Hindlimb muscle (tissue), 1 donor: ENCODE measurements at regions not wholly inside any gene's neighbourhood (a gene's known extent, or its start where the extent isn't known, plus 50 kb on each side); places are given as distances from the start of the nearest gene placed in this dataset.
"Not testable (repeated sequence)": the region's sequence is repeated elsewhere in the genome, so short reads cannot be mapped to it uniquely, and the experiment has no call there.

Experiments used
- DNase-seq: peaks from one replicate; pipeline ENCODE4 v3.0.0-alpha.2; 2013

DNA sequence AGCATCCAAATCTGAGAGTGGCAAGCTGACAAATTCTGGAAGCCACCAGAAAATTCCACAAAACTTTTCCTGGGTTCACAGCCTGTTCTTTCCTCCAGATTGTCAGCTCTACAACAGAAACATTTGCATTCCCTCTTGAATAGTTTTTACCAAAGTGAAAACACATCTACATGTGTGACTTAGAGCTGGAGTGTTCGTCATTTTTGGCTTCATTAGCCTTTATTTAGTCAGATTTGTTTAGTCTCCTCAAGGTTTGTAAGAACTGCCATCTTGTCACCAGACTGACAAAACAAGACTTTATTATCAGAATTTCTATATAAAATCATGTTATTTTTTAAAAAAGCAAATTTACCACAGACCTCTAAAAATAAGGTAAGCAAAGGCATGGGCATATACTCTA lies 347.3 kb downstream of the TRIM36 start:
- no peak for DNase-seq

DNA sequence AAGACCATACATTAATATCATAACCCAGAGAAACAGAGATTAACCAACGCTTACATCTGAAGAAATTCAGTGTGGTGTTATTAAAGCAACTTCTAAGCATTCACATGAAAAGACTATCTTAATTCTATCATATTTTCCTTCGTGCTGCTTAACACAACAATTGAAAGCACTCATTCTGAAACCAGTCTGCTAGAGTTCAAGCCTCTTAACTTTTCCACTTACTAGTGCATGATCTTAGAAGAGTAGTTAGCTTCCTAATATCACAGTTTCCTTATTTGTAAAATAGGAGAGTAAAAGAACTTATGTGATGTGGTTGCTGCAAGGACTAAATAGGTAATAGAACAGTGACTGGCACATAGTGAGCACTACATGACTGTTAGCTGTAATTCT lies 379.3 kb downstream of the TRIM36 start:
- DNase-seq = no peak

DNA sequence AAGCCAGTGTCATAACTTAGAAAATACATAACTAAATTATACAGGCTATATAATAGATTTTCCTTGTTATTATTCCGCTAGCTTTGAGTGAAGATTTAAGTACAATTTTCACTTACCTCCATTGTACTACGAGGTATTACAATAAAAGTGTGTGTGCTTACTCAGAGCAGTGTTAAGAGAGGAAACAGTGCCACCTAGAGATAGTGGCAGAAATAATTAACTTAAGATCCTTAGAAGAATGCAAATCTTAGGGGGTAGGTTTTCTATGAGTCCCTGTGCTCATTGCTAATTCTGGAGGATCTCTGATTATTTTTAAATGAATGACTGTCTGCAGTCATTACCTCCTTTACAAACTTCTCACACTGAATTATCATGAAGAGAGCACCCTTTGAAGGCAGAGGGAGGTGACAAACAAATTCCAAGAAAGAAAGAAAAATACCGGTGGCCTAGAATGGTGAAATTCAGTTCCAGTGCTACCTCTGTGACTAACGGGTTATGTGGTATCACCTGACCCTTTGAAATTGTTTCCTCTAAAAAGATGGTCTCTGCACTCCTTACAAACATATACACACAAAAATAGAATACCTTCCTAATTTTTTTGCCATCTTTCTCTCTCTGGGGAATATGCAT lies 379.8 kb downstream of the TRIM36 start:
- DNase-seq = peak; percentile 15

DNA sequence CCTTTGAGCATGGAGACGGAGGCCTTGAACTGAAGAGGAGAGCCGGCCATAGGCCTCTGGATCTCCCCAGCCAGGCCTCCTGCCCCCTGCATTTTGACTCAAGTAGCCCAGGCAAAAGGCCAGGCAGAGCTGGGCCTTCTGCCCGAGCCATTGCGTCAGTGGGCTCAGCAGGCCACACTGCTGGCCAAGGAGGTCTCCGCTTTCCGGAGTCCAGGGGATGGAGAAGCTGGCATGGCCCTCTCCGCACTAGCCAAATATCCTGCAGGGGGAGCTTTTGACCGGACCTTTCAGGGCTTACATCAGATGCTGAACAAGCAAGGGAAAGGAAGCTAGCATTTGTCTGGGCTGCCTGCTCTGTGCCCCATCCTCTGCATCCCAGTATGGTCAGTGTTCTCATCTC lies 386.8 kb downstream of the TRIM36 start:
- peak; percentile 59 for DNase-seq

DNA sequence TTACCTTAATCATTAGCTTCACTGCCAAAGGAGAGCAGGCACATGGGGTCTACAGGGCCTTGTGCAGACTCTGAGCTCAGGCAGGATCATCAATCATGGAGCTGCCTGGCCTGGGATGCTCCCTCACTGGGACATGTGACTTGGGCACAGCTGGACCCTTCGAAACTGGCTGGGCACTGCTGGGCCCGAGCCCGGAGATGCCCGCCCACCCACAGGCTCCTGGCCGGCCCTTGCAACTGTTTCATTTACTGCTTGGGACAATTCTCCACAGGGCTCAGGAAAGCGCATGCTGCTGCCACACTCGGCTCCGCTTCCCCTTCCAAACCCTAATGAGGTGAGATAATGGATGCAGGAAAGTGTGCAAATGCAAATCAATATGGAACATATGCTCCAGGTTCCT lies 387.5 kb downstream of the TRIM36 start:
- peak; percentile 10 for DNase-seq

DNA sequence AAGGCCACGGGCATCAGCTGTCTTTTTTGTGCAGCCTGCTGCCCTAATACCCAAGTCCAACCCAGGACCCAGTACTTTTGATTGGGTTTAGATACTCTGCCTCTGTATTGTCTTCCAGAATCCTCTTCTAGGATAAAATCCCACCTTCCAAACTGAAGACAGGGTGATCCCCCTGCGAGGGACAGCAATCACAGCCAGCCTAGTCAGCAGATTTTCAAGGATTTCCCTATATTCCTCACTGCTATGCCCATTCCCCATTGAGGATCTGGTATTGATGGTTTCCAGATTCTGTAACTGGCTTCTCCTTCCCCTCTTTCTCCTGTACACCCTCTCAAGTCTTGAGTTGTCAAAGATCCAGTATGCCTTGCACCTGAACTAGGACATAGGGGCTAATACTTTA lies 389.4 kb downstream of the TRIM36 start:
- DNase-seq = no peak

DNA sequence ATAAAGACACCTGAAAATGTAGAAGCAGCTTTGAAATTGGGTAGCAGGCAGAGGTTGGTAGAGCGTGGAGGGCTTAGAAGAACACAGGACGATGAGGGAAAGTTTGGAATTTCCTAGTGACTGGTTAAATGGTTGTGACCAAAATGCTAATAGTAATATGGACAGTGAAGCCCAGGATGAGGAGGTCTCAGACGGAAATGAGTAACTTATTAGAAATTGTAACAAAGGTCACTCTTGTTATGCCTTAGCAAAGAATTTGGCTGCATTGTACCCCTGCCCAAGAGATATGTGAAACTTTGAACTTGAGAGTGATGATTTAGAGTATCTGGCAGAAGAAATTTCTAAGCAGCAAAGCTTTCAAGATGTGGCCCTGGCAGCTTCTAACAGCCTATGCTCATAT lies 382.5 kb downstream of the KCNN2 start:
- no peak for DNase-seq

DNA sequence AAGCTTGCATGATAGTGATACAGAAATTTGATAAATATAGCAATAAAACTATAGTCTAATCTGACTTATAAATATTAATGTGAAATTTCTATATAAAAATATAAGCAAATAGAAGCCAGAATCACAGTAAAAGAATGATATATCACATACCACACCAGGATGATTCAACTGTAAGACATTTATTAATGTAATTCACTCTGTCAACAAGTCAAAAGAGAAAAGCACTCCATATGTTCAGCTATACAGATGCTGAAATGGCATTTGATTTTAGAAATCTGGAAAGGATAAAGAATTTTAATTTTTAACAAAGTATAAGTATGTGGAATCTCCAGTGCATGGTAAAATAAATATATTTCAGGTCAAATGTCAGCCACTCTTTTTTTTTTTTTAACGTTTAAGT lies 372.4 kb downstream of the KCNN2 start:
- DNase-seq = no peak

DNA sequence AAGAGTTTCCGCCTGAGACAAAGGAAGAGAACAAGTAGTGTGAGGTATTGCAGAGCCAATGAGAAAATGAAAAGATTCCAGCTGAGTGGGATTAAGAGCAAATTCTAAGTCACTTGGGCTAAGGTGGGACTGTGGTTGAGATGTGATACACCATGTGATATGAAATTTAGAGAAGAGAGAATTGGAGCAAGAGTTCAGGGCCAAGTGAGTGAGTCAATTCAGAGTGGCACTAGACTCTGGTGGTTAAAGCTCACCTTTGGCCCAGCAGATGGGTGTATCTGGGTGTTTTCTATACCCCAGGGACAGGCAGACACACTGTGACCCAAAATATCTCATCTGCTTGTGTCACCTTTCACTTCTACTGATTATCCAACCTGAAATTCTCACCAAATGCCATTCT lies 368.1 kb downstream of the KCNN2 start:
- no peak for DNase-seq

DNA sequence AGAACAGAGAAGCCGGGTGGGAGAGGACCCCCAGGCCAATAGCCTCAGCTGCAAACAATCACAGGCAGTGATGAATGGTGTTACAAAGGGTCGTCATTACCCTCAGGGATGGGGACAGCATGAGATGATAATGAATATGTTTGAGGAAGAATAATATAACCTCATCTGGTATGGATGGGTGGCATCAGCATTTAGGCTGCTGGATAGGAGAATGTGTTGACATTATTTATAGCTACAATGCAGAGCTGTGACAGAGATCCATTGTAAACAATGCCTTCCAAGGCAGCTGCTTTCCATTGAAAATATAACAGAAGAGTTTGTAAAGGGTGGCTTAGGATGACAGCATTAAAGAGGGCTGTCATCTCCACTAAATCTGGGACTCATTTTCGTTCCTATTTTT lies 365.5 kb downstream of the KCNN2 start:
- no peak for DNase-seq

DNA sequence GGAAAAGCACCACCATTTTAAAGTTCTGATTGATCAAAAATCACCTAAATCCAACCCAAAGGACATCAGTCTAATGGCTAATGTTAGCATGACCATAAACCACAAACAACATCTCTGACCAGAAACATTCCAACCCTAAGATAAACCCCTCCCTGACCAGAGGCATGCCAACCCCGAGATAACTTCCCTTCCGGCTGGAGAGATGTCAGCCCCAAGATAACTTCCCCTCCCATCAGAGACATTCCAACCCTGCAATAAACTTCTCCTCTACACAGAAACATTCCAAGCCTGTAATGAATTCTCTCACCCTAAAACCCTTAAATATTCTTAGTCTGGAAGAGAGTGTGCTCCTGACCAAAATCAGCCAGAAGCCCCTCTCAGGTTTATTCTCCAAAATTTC lies 364.3 kb downstream of the KCNN2 start:
- no peak for DNase-seq

DNA sequence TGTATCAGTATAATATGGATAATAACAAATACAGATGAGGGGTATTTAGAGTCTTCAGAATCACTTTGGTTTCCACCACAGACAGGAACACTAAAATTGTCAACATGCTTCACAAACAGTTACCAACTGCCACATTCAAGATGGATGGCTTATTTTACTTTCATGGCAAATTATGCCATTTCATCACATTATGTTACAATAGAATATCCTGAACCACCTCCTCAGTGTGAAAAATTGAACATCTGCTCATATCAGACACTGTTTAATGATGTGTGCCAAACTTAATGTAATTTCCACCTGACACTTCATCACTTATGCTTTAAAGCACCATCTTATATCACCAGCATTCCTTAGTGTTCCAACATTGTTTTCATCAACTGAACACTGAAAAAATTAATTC lies 357.4 kb downstream of the KCNN2 start:
- DNase-seq = no peak

DNA sequence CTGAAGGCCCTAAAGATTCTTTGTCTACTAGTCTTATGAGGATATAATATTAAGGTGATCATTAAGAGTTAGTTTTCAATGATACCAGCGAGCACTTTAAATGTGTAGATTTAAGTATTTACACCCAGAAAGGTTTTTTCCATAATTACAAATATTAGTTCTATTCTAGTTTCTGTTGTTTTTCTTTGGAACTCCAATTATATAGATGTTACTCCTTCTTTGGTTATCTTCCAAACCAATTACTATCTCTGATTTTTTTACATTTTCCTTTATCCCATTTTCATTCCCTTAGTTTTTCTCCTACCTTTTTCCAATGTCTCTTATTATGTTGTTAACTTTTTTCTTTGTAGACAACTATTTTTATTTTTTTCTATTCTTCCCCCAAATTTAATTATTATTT lies 355.1 kb downstream of the KCNN2 start:
- DNase-seq = no peak

DNA sequence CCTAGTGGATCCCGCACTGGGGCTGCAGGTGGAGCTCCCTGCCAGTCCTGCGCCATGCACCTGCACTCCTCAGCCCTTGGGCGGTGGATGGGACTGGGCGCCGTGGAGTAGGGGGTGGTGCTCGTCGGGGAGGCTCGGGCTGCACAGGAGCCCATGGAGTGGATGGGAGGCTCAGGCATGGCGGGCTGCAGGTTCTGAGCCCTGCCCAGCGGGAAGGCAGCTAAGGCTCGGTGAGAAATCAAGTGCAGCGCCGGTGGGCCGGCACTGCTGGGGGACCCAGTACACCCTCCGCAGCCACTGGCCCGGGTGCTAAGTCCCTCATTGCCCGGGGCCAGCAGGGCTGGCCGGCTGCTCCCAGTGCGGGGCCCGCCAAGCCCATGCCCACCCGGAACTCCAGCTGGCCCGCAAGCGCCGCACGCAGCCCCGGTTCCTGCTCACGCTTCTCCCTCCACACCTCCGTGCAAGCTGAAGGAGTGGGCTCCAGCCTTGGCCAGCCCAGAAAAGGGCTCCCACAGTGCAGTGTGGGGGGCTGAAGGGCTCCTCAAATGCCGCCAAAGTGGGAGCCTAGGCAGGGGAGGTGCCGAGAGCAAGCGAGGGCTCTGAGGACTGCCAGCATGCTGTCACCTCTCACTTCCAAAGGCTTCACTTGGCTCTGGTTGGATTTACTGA lies 342.5 kb downstream of the KCNN2 start:
- DNase-seq = not testable (repeated sequence)

DNA sequence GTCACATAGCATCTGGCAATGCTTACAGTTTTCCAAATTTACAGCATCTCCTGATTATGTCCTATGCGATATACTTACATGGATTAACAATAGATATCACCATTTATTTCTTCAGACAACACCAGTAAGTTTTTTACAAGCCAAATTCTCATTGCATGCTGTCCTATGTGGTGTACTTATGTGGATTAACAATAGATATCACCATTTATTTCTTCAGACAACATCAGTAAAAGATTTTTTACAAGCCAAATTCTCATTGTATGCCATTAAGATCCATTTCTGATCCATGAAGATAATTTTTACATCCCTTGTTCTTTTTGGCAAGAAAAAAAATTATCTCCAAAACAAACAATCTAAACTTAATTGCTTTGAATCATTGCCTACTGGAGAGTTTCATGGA lies 340.9 kb downstream of the KCNN2 start:
- DNase-seq = no peak

DNA sequence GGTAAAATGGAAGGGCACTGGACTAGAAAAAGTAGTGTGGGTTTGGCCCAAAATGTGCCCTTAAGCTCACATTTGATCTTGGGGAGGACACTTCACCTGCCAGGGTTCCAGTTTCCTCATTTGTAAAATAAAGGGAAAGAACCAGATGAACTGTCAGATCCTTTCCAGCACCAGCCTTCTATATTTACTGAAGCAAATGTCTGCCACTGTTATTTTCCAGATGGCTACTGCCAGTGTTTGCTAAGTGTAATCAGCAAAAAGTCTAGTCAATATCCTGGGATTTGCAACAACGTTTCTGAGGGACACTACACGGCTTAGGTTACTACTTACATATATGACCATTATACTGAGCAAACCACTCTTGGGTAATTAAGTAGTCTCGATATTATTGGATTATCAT lies 340.3 kb downstream of the KCNN2 start:
- DNase-seq = no peak

DNA sequence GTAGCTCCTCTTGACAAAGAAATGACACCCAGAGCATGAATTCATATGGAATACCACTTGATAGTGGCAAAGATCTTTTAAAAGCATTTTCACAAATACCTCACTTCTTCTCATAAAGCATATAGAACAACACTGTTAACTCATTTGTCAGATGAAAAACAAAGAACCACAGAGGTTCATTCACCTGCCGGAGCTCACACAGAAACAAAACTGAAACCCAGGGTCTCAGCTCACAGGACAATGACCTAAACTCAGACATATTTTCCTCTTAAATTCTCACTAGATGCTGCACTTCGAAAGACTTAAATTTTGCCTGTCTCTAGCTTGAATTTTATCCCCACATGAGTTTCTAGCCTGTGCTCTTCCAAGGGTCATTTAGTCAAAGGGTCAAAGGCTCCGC lies 339.0 kb downstream of the KCNN2 start:
- DNase-seq = no peak

DNA sequence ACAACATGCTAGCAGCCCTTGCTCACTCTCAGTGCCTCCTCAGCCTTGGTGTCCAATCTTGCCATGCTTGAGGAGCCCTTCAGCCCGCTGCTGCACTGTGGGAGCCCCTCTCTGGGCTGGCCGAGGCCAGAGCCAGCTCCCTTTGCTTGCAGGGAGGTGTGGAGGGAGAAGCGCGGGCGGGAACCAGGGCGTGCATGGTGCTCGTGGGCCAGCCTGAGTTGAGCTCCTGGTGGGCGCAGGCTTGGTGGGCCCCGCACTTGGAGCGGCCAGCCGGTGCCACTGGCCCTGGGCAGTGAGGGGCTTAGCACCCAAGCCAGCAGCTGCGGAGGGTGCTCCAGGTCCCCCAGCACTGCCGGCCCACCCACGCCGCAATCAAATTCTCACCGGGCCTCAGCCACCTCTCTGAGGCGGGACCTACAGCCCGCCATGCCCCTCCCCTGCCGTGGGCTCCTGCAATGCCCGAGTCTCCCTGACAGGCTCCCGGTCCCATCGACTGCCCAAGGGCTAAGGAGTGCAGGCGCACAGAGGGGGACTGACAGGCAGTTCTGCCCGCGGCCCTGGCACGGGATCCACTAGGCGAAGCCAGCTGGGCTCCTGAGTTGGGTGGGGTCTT lies 333.5 kb downstream of the KCNN2 start:
- no peak for DNase-seq

DNA sequence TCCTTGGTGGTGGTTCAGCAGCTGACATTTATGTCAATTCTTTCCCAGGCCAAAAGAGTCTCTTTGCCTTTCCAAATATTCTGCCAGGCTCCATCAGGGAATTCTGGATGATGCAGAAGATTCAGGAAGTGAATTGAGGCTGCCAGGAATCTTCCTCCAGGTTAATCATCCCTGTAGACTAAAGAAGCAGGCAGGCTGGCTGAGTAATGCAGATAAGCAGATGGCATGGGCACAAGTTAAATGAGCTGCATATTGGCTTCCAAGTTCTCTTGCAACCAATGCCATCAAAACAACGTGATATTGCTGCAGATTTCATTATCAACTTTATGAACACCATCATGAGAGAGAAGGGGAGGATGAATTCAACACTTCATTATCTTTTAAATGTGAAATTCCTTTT lies 324.5 kb downstream of the KCNN2 start:
- DNase-seq = no peak

DNA sequence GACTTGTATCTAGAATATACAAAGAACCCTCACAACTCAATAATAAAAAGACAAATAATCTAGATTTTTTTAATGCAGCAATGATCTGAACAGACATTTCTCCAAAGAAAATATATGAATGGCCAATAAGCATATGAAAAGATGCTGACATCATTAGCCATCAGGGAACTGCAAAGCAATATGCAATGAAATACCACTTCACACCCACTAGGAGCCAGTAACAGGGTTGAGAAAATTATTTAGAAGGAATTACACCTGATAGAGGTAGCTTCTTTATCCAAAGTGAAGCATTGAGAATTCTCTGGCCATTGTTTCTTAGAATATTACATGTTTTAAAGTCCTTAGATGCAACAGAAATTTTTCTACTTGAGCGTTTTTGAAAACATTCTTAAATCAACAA lies 316.9 kb downstream of the KCNN2 start:
- no peak for DNase-seq

DNA sequence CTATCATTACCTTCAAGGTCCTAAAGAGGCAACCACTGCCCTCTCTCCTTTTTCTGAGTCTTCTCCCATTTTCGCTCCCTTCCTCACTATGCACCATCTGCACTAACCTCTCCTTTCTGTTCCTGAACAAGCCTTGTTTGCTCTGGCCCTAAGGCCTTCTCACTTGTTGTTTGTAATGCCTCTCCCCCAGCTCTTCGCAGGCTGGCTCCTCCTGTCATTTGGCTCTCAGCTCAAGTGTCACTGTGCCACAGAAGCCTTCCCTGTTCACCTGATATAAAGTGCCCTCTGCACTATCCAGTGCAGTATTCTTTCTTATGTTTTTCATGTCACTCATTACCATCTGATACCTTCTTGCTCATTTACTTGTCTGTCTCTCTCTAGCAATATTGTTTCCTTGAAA lies 303.7 kb downstream of the KCNN2 start:
- DNase-seq = no peak

DNA sequence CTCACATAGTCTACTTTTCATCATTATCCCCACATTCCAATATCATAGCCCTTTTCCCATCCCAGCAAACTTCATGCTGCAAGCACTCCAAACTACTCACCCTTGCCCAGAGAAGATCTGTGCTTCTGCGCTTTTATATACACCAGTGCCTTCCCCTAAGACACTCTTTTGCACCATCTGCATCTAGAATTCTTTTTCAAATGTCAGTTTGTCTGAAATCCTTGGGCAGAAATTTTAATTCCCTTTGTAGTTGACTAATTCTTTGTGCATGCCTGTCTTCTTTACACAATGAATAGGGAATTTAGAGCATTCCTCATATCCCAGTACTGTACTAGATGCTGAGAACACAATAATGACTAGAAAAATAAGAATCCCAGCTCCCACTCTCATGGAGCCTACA lies 298.9 kb downstream of the KCNN2 start:
- DNase-seq = no peak

DNA sequence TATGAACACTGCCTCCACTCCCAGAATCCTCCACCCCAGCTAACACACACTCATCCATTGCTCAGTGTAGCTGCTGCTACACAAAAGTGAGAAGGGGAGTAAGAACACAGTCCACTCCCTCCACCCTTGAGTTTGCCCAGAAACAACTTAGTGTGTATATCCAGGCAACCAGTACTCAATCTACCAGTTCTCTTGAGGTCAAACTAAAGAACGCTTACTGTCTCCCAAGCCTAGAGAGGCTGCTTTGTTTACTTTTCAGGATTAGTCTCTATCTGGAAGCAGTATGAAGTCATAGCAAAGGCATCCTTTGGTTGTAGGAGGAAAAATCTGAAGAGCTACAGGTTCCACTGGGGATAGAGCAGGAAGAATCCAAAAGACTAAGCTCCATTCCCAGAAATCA lies 296.3 kb downstream of the KCNN2 start:
- peak; percentile 15 for DNase-seq

DNA sequence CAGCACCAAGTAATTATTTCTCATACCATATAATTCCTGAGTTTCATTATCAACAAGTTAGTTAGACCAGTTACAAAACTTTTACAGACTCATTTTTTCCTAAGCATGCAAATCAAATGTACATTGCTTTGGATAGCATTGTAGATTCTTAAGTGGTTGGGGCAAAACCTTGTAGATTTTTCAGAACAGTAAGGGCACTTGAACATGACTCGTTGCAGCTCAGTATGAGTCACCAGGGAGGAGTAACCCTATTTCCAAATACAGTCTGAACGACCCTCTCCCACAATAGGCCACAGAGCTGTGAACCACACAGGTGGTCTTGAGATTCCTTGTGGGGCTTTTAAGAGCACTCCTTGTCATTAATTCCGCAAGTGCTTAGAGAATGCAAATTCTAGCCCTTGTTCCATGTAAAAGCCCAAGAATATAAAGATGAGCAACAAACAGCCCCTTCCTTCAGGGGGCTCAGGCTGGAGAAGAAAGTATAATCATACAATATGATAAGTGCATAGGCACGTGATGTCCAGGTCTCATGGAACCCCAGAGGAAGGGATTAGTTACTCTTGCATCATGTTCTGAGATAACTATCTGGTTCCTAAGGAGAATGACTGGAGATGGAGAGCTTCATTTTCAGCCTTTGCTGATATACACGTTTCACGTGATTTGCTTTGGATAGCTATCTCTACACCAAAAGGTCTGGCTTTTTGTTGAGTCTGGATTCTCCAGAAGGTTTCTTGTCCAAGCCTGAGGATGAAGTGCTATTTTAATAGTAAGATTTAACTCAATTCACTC lies 295.7 kb downstream of the KCNN2 start:
- DNase-seq = no peak
